Pons (tissue), 1 donor: ENCODE measurements at regions not wholly inside any gene's neighbourhood (a gene's known extent, or its start where the extent isn't known, plus 50 kb on each side); places are given as distances from the start of the nearest gene placed in this dataset.

Experiments
- DNase-seq: peaks from one replicate; pipeline ENCODE4 v3.0.0-alpha.2; 2016; ENCODE audit warnings: low spot score

DNA sequence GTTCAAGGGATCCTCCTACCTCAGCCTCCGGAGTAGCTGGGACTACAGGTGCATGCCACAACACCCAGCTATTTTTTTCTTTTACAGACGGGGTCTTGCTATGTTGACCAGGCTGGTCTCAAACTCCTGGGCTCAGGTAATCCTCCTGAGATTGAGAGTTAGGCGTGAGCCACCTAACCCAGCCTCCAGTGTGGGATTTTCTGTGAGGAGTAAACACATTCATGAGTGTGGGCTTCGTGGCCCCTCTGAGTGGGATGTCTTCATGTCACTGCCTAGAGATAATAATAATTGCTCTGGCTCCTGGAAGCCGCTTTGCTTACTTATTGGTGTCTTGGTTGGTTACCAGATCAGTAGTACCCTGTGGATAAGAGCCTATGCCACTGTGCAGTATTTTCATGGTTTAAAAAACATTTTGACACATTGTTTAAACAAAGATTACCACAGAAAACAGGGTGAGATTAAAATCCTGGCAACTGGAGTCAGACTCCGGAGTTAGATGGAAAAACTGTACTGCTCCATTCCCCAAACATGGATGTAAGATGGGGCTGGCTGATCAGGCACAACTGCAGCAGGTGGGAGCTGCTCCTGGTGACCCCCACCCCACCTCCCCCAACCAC lies 159.1 kb upstream of the RAB4A start:
- DNase-seq = no peak

DNA sequence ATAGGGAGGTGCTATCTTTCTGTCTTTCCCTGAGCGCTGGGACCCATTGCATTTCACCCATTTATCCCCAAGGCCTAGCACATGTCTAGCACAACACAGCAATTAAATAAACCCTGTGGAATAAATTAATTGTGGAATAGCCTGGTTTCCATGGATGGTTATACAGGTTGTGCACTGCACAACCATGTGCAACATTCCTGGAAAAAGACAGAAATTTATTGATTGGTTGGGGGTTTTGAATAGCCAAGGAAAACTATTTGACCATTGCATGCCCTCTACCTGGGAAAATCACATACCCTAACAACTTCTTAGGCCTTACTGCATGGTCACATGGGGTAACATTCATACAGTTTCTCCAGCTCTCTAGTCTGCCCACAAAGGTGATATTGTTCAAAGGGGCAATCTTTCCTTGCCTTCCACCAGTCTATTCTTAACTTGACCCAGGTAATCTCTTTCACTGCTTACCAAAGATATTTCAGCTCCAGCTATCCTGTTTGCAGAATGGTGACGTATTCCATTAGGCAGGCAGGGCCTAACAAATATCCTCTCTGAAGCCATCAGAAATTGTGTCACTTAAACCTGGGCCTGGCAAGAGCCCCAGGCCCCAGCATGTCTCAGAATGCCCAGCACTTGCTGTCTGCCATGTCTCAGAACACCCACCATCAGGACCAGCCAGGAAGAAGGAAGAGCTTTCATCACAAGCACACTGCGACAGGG lies 157.9 kb upstream of the RAB4A start:
- DNase-seq = no peak

DNA sequence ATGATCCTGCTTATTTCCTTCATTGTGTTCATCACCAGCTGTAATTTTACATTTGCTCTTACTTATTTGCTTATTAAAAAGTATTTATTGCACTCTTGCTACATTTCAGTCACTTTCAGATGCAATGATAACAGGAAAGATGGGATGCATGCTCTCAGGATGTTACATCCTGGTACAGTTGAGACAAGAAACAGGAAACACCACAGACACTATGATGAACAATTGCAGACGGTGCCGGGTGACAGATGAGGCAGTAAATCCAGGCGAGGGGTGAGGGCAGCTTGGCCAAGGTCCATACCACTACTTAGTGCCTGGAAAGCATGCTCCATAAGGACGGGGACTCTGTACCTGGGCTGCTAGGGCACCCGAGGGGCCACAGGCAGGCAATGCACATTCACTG lies 156.6 kb upstream of the RAB4A start:
- DNase-seq = no peak

DNA sequence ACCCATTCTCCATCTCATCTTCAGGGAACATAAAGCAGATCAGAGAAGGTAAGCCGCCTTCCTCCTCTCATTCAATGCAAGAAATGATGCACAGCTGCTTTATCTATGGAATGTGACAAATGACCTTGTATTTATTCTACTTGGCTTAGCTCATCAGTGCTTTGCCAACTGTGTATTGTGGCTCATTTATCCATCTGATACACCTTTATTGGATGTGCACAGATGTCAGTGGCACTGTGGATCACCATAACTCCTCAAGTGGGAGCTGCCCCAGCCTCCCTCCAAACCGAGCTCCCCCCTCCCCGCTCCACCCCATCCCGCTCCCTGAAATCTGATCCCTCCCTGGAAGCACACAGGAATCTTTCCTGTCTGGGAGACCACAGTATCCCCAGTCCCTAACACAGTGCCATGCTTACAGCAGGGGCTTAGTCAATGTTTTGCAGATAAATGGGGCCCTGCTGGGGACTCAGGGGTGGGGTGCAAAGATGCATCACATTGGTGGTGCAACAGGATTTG lies 156.0 kb upstream of the RAB4A start:
- DNase-seq = no peak

DNA sequence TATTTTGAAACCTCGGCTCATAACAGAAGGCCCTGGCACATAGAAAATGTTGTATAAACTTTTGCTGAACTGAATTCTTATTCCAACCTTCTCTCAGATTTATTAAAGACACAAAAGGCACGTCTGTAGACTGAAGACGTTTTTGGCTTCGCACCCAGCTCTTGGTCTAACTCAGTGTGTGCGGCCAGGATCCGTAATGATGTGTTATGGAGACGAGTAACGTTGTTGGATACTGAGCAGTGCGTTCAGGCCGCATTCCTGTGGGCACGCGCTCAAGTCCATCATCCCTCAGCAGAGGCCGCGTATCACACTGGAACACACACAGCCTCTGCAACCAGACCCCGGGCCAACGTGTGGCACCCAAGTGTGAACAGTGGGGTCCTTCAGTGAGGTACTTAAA lies 154.8 kb upstream of the RAB4A start:
- DNase-seq = no peak

DNA sequence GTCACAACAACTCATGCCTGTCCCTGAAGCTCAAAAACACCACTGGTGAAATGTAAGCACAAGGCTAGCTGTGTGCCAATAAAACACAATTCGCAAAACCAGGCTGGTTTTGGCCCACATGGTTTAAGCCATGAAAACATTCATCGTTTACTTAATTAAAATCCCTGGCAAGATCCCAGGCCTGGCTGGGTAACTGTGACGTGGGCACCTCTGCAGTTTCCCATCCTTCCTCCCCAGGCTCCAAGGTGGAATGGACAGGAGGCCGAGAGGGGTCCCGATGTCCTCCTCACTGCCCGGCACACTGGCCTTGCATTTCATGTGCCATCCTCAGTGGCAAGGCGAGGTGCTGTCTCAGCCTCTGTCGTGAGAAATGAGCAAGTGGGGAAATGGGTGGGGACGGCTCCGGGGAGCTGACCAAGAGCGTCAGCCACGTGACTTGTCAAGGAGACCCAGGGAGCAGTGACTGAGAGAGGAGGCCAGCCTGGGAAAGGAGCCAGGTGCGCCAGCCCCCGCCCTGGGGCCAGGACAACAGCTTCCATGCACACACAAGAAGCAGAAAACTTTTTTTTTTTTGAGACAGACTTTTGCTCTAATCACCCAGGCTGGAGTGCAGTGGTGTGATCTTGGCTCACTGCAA lies 153.1 kb upstream of the RAB4A start:
- DNase-seq = no peak

DNA sequence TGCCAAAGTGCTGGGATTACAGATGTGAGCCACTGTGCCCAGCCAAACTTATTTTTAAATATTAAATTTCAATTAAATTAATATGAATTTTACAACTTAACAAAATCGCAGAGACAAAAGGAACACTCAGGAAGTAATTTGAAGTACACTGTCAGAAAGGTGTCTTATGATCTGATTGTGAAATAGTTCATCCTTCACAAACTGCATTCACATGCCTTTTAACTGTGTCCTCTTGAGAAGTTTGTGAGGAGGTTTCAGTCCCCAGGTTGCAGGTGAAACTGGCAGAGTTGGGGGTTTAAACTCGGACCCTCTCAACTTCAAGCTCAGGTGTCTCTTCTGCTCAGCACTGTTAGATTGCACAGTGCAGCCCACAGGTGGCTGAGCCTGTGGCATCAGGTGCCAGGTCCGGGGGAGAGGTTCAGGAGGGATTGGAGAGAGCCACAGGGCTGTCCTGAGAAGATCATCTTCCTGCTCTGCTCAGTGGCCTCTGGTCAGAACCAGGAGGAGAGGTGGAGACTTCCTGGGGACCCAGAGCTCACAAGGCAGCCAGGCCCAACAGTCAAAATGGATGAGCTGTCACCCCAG lies 152.3 kb upstream of the RAB4A start:
- no peak for DNase-seq

DNA sequence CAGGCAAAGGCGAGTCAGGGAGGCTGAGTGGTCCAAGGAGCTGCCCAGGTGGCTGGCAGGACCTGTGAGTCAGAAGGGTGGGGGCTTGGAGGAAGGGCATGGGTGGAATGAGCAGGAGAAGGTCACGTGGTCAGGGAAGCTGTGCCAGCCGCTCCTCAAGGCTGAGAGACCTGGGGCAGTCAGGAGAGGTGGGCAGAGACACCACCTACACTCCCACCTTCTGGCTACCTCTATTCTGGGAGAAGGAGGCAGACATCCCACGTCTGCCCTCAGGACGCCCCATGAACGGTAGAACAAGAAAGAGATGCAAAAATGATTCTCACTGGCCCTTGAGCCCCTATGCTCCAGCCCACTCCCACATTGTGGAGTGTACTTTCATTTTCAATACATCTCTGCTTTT lies 151.8 kb upstream of the RAB4A start:
- no peak for DNase-seq

DNA sequence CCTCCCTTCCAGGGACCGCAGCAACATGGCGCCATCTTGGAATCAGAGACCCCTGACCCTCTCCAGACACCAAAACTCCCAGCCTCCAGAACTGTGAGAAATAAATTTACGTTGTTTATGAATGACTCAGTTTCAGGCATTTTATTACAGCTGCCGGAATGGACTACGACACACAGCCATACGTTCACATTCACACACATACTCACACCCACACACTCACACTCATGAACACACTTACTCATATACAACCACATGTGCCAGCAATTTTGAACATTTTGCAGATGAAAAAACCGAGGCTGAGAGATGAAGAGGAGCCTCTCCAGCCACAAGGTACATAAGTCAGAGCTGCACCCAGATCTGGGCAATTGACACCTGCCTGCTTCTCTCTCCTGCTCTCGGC lies 151.0 kb upstream of the RAB4A start:
- no peak for DNase-seq

DNA sequence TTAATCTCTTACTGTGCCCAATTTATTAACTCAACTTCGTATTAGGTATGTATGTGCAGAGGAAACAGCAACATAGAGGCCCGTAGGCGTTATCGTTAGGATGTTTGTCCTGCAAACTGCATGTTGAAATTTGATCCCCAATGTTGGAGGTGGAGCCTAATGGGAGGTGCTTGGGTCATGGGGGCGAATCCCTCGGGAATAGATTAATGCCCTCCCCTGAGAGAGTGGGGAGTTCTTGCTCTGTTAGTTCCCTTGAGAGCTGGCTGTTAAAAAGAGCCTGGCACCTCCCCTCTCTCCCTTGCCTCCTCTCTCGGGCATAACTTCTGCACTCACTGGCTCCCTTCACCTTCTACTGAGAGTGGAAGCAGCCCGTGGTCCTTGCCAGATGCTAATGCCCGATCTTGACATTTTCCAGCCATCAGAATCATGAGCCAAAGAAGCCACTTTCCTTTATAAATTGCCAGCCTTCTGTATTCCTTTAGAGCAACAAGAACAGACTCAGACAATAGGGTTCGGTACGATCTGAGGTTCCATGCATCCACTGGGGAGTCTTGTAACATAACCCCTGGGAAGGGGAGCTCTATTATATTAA lies 149.0 kb upstream of the RAB4A start:
- DNase-seq = no peak

DNA sequence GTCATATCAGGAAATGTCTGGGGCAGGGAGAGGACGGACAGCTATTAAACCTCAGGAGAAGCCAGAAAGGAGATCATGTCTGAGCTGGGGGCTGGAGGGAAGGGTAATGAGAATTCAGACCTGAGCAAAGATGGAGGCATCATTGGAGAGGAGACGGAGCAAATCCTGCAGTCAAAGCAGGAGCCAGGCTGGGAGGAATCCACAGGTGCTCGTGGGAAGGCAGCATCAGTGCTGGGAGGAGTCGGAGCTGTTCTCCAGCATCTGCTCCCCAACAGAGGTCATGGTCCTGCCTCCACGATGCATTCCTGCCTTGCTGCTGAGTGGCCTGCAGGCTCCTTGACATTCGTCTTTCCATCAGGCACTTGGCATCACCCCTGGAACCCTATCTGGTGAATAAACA lies 148.3 kb upstream of the RAB4A start:
- no peak for DNase-seq

DNA sequence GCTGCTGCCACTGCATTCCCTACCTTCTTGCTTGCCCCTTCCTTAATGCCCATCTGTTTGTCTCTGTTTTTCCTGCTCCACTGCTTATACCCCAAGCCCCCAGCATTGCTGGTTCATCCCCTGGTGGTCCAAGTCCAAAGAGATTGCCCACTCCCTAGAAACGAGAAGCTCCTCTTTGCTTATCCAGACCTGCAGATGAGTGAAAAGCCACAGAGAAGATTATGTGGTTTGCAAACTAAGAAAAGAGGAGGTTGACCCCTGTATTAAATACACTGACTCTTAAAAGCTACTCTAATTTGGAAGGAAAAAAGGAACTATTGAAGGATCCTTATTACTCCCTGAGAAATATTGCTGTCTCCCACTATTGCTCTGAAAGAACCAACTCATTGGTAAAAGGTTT lies 146.8 kb upstream of the RAB4A start:
- DNase-seq = no peak

DNA sequence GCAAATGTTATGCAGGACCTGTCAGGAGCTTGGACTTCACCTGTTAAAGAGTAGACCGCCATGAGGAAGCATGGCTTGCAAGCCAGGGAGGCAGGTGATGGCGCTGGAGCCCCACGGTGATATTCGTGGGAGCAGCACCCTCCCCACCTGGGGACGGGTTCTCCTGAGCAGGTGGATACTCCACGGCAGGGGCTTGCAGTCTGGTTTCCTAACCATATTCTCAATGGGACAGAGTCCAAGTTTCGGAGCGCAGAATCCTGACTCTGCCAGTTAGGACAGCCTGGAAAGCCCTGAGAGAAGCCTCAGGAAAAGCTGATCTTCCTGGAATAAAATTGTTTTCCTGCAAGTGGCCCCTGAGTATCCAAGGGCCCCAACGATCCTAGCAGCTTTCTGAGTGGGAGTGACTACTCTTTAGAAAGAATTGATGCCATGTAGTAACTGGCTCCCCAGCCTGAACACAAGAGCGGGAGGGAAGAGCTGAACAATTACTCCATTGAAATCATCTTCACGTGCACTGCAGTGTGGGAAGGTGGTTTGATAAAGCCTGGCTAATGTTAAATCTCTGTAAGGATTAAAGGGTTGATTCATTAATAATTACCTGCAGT lies 146.3 kb upstream of the RAB4A start:
- peak; percentile 77 for DNase-seq

DNA sequence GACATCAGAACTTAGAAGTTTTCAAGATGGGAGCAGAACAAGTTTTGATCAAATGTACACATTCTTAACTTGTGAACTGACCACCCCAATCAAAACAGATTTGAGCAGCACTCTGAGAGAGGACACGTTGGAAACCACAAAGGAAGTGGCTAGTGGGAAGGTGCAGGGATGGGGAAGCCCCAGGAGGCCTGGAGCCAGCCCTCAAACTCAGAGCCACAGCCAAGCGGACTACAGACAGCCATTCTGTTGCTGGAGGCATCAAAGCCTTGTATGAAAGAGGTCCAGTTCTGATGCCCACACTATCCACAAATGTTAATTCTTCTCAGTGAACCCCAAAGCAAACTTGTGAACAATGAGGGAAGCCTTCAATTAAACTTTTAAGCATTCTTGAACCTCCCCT lies 143.6 kb upstream of the RAB4A start:
- peak; percentile 66 for DNase-seq

DNA sequence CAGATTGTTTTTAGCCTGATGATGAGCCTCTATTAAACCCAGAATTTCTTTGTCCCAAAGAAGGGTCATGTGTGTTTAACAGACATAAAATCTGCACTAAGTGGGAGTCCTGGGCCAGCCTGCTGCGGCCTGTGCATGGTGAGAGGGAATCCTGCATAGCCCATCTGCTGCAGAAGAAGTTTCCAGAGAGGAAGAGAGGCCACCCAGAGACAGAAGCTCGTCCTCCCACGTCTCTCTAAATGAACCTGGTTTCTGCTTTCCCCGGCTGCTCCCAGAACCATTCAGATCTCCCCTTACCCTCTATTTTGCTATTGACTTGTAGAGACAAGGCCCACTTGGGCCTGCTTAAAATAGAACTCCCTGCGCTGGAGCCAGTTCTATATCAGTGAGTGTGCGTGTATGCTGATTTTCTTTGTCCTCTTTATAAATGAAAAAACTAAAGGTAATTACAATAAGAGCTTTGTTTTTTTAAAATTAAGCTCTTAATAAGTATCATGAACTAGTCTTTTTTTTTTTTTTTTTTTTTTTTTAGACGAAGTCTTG lies 142.8 kb upstream of the RAB4A start:
- no peak for DNase-seq

DNA sequence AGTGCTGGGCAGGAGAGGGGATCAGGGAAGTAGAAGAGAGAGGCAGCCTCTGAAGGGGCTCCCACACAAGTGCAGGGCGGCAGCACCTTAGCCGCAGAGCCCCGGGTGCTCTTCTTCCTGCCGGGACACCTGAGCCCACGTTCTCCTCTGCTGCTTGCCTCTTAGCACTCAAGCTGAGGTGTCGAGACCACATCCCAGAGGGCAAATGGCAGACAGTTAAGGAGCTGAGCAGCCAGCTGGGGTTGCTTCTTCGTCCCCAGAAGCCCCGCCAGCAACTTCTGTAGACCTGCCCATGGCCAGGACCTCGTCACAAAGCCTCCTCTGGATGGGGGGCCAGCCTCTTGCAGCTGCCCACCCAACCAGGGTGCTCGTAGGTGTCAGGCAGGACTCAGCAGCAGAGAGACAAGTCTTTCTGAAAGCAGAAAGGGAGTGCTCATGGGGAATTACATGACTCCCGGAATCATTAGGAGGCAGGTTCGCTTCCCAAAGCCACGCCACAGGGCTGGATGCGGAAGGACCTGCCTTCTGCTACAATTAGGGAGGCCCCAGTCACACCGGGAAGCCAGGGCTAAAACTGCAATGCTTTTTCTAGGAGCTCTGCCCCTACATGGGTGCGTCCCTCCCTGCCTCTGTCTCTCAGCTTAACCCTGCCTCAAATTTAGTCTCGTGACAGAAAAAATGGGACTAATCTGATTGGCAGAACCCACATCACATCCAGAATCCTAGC lies 141.4 kb upstream of the RAB4A start:
- no peak for DNase-seq

DNA sequence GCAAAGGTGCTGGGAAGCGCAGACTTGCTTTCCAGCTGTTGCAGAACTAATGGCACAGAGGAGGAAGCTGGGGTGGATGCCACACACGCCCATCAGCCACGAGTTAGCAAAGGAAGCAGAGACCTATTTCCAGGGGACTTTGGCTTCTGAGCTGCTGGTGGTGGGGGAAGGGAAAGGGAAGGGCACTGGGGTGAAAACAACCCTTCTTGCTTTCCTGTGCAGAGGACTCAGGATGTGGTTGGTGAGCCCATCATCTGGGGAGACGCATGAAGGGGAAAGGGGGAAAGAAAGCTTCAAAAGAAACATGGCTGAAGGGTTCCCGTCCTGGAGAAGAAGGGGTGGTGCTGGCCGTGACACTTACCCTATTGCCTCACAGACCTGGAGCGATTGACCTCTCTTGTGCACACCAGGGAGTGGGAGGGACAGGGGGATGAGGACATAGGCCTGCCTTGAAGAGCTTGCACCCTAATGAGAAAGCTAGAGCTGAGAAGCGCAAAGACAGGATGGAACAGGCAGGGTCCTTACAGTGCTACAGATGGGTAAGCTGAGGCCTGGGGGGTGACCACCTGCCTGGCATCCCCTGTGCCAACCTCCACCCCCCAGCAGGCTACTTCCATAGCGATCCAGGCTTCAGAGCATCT lies 140.8 kb upstream of the RAB4A start:
- DNase-seq = peak; percentile 23

DNA sequence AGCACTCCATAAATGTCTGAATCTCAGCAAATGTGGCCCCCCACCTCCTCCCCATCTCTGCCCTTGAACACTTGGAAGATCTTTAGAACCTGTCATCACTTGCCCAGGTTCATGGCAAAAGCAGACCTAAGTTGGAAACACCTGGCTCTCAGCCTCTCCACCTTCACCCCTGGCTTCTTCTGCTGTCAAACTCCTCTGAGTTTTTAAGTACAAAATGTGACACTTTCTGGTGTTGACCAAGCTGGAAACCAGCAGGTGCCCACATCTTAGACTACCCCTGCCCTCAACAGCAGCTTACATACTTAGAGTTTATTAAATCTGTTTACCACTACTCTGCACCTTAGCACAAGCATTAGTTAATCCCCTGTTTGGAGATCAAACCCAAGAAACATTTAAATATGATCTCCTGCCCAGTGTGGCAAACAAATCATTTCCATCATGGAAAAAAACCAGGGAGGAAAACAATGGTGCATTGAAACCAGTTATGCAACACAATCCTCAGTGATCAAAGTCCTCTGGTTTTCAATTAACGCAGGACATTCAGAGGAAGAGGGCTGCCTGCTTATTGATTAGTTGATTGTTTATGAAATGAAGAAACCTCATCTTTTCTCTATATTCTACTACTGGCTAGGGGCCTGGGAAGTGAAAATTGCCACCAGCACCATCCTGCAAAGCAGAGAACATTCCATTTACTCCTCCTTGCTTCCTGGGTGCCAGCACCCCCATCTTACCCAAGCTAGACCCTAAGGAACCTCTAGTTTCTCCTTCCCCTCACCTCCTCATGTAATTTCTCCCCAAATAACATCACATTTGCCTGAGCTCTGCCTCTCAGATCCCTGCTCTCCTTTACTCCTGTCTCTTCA lies 139.4 kb upstream of the RAB4A start:
- DNase-seq = peak; percentile 82

DNA sequence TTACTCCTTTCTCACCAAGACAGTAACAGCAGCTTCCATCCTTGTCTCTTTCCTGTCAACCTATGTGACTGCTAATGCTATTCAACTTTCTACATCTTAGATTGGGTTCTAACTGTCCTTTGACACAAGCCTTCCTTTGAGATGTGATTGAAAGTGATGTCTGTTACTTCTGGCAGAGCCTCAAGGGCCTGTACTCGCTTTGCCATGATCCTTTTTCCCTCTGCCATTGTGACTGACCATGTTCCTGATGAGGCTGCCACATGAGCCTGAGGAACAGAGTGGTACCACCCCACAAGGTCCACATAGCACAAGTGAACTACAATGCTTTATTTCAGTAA lies 138.8 kb upstream of the RAB4A start:
- peak; percentile 44 for DNase-seq

DNA sequence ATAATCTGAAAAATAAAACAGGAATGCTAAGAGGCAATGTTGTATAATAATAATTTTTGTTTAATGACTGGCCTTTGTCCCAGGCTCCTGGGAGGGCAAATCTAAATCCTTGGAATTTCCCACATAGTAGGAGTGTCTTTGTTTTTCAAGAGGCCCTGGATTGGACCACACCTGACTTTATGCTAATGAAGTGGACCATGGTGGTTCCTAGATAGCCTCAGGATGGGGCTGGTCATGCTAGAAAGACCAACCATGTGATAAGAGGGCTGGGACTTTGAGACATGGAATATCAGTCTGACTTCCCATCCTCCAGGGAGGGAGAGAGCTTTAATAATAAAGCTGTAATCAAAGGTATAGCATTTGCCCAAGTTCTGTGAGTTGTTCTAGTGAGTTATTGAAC lies 138.2 kb upstream of the RAB4A start:
- no peak for DNase-seq
